ENCODE measurements at regions not wholly inside any gene's neighbourhood (a gene's known extent, or its start where the extent isn't known, plus 50 kb on each side); places are given as distances from the start of the nearest gene placed in this dataset.

- Histone ChIP-seq H3K79me2 (ENCODE audit: control insufficient read depth, low read length) (no peaks in the 10 kb centered on the region), H3K9me2 (replicated peaks; ENCODE audit: control insufficient read depth, low read length) (no peaks in the 10 kb centered on the region), H3K27me3 (ENCODE audit: control insufficient read depth, low read length) (no peaks in the 10 kb centered on the region; the same call in 1 of the 2 replicates), H3K27ac (ENCODE audit: low read depth, low read length) (no peak overlapping the region), H3K9me3 (ENCODE audit: control insufficient read depth, insufficient read depth, low read length) (no peaks in the 10 kb centered on the region; the same call in 1 of the 2 replicates), H3K4me3 (ENCODE audit: low read length) (no peak overlapping the region), H3K4me1 (ENCODE audit: control insufficient read depth, low read length) (peaks cover 11% of the 10 kb centered on the region), H4K20me1 (ENCODE audit: control insufficient read depth, insufficient read depth, low read depth, low read length) (no peaks in the 10 kb centered on the region), H3F3A (ENCODE audit: control insufficient read depth, insufficient read depth) (no peaks in the 10 kb centered on the region), H3K4me2 (ENCODE audit: low read length) (no peak overlapping the region), H3K36me3 (ENCODE audit: control insufficient read depth, low read length) (no peaks in the 10 kb centered on the region)
- no peak for TF ChIP-seq CTCF (IDR thresholded peaks at IDR 0.05; ENCODE audit: low read depth, low read length, poor library complexity, severe bottlenecking)
- no peak for TF ChIP-seq EZH2phosphoT487 (IDR thresholded peaks at IDR 0.05; ENCODE audit: borderline replicate concordance, low read length)
Observed at GRCh38 chr14:22124073-22124613, 450.5 kb upstream of the OR4E1 start.

GRCh38 chr14:22122829-22123560 is 449.4 kb upstream of the OR4E1 start:
- peaks cover 11% of the 10 kb centered on the region for H3K4me1 ChIP-seq (ENCODE audit: control insufficient read depth, low read length)
- no peaks in the 10 kb centered on the region for H3K79me2 ChIP-seq (ENCODE audit: control insufficient read depth, low read length)
- H3K9me3 ChIP-seq (ENCODE audit: control insufficient read depth, insufficient read depth, low read length) = no peaks in the 10 kb centered on the region
- H3F3A ChIP-seq (ENCODE audit: control insufficient read depth, insufficient read depth) = no peaks in the 10 kb centered on the region
- no peak overlapping the region for H3K27ac ChIP-seq (ENCODE audit: low read depth, low read length)
- H3K4me3 ChIP-seq (ENCODE audit: low read length) = no peak overlapping the region
- no peak overlapping the region; the same call in 1 of the 2 replicates for H3K4me2 ChIP-seq (ENCODE audit: low read length)
- TF ChIP-seq CTCF (IDR thresholded peaks at IDR 0.05; ENCODE audit: low read depth, low read length, poor library complexity, severe bottlenecking) (no peak), EZH2phosphoT487 (IDR thresholded peaks at IDR 0.05; ENCODE audit: borderline replicate concordance, low read length) (no peak)
- no peaks in the 10 kb centered on the region for H3K36me3 ChIP-seq (ENCODE audit: control insufficient read depth, low read length)
- no peaks in the 10 kb centered on the region for H3K9me2 ChIP-seq (replicated peaks; ENCODE audit: control insufficient read depth, low read length)
- H3K27me3 ChIP-seq (ENCODE audit: control insufficient read depth, low read length) = no peaks in the 10 kb centered on the region; the same call in 1 of the 2 replicates
- H4K20me1 ChIP-seq (ENCODE audit: control insufficient read depth, insufficient read depth, low read depth, low read length) = no peaks in the 10 kb centered on the region

- Histone ChIP-seq H3K4me1 (ENCODE audit: control insufficient read depth, low read length) (peaks cover 11% of the 10 kb centered on the region), H3K79me2 (ENCODE audit: control insufficient read depth, low read length) (no peaks in the 10 kb centered on the region), H3K27me3 (ENCODE audit: control insufficient read depth, low read length) (no peaks in the 10 kb centered on the region; the same call in 1 of the 2 replicates), H3K4me2 (ENCODE audit: low read length) (no peak overlapping the region; the same call in 1 of the 2 replicates), H3K9me2 (replicated peaks; ENCODE audit: control insufficient read depth, low read length) (no peaks in the 10 kb centered on the region), H3K9me3 (ENCODE audit: control insufficient read depth, insufficient read depth, low read length) (no peaks in the 10 kb centered on the region), H3K36me3 (ENCODE audit: control insufficient read depth, low read length) (no peaks in the 10 kb centered on the region), H3K4me3 (ENCODE audit: low read length) (no peak overlapping the region), H3F3A (ENCODE audit: control insufficient read depth, insufficient read depth) (no peaks in the 10 kb centered on the region), H3K27ac (ENCODE audit: low read depth, low read length) (no peak overlapping the region), H4K20me1 (ENCODE audit: control insufficient read depth, insufficient read depth, low read depth, low read length) (no peaks in the 10 kb centered on the region)
- TF ChIP-seq CTCF (IDR thresholded peaks at IDR 0.05; ENCODE audit: low read depth, low read length, poor library complexity, severe bottlenecking) (peak; percentile 48), EZH2phosphoT487 (IDR thresholded peaks at IDR 0.05; ENCODE audit: borderline replicate concordance, low read length) (no peak)
Observed at GRCh38 chr14:22122227-22122818, 448.7 kb upstream of the OR4E1 start.

All from DOHH2 (cell line).